A549 (cell line): ENCODE measurements at regions not wholly inside any gene's neighbourhood (a gene's known extent, or its start where the extent isn't known, plus 50 kb on each side); places are given as distances from the start of the nearest gene placed in this dataset.

Experiments
- ATAC-seq, 2 experiments: fragments of 200-7000 bp in 1 of 2; fragments of >200 bp in 1 of 2; cut with Nextera tagmentation in 1 of 2; cut with Tn5 transposase in 1 of 2; 3 replicates each; pipeline versions ENCODE4 v1.8.0 to v1.9.1; 2018 to 2020; ENCODE audit warnings: mild to moderate bottlenecking in 1 of 2, moderate library complexity in 1 of 2
- CTCF ChIA-PET: fragments of 300-600 bp; sonication (Branson Sonifier 250); formaldehyde crosslinking; extraction: SDS; loops from one replicate; lab custom pipeline; 2021; ENCODE audit warnings: antibody characterized with exemption, inconsistent platforms; lab: Yijun Ruan, JAX
- POLR2A ChIA-PET: fragments of 350-600 bp; formaldehyde crosslinking; extraction: SDS; loops from one replicate; lab custom pipeline; 2021; ENCODE audit warnings: antibody characterized with exemption, inconsistent platforms; lab: Yijun Ruan, JAX
- DNase-seq, 2 experiments: peaks; one replicate each; pipeline versions ENCODE4 v3.0.0 to v3.0.0-alpha.2; 2011 to 2016; ENCODE audit warnings: low read depth in 1 of 2, low spot score in 1 of 2
- FAIRE-seq: peaks from 2 replicates; lab custom pipeline; 2011; peaks lifted over from hg19 to GRCh38; lab: Jason Lieb, UNC
- H3K27ac ChIP-seq, 2 experiments: fragments of >200 bp; sonication (Bioruptor Twin); formaldehyde crosslinking; 3 replicates each; pipeline ENCODE4 v1.5.1; 2016 to 2017
- H3K4me1 ChIP-seq: fragments of >200 bp; sonication (Bioruptor Twin); formaldehyde crosslinking; 3 replicates; pipeline ENCODE4 v1.6.1; 2016
- H3K4me2 ChIP-seq: fragments of >200 bp; sonication (Bioruptor Twin); formaldehyde crosslinking; 3 replicates; pipeline ENCODE4 v1.6.1; 2016
- H3K4me3 ChIP-seq: fragments of >200 bp; sonication (Bioruptor Twin); formaldehyde crosslinking; 3 replicates; pipeline ENCODE4 v1.5.1; 2016
- H3K9me3 ChIP-seq: fragments of >200 bp; sonication (Bioruptor Twin); formaldehyde crosslinking; 3 replicates; pipeline ENCODE4 v1.6.1; 2016
- ATOH8 ChIP-seq: fragments of 250-450 bp; sonication (Bioruptor Pico); IDR thresholded peaks from 2 replicates; pipeline ENCODE4 v1.5.0; 2020; ENCODE audit warnings: low read depth, mild to moderate bottlenecking, moderate library complexity
- BCL3 ChIP-seq: fragments of >200 bp; sonication (Bioruptor Twin); formaldehyde crosslinking; IDR thresholded peaks from 3 replicates; pipeline ENCODE4 v1.6.1; 2016
- CBX8 ChIP-seq: fragments of 200-600 bp; sonication (generic); IDR thresholded peaks from 2 replicates; pipeline ENCODE4 v1.6.1; 2016
- CHD4 ChIP-seq: fragments of 200-600 bp; sonication (generic); IDR thresholded peaks from 2 replicates; pipeline ENCODE4 v1.6.1; 2016; ENCODE audit warnings: antibody characterized with exemption, mild to moderate bottlenecking, borderline replicate concordance
- CTCF ChIP-seq: fragments of >200 bp; sonication (Bioruptor Twin); formaldehyde crosslinking; IDR thresholded peaks from 3 replicates; pipeline ENCODE4 v1.5.1; 2016
- EHMT2 ChIP-seq: fragments of 200-600 bp; sonication (generic); IDR thresholded peaks from 2 replicates; pipeline ENCODE4 v1.6.1; 2016; ENCODE audit warnings: antibody characterized with exemption, low read depth, mild to moderate bottlenecking, moderate library complexity
- ELK1 ChIP-seq: fragments of 150-350 bp; IDR thresholded peaks from 2 replicates; pipeline ENCODE4 v1.6.1; 2014; ENCODE audit warnings: low read depth, mild to moderate bottlenecking, low read length
- FOSL2 ChIP-seq, 2 experiments: fragments of 450-650 bp in 1 of 2; fragments of >200 bp in 1 of 2; sonication (Bioruptor Twin) in 1 of 2; formaldehyde crosslinking; IDR thresholded peaks; 2 replicates each; pipeline versions ENCODE4 v1.5.0 to v1.6.1; 2016 to 2020; ENCODE audit warnings: mild to moderate bottlenecking in 1 of 2, moderate library complexity in 1 of 2
- HOXB13 ChIP-seq: fragments of 250-450 bp; sonication (Bioruptor Pico); IDR thresholded peaks from 2 replicates; pipeline ENCODE4 v1.5.0; 2020; ENCODE audit warnings: low read depth, mild to moderate bottlenecking, moderate library complexity
- JUNB ChIP-seq: fragments of >200 bp; sonication (Bioruptor Twin); formaldehyde crosslinking; IDR thresholded peaks from 2 replicates; pipeline ENCODE4 v1.6.1; 2016
- MAX ChIP-seq: IDR thresholded peaks from 2 replicates; pipeline ENCODE4 v1.6.1; 2012
- MYC ChIP-seq: IDR thresholded peaks from 2 replicates; pipeline ENCODE4 v1.6.1; 2012; ENCODE audit warnings: mild to moderate bottlenecking, inconsistent platforms, low read length, improper control_type of control experiment, borderline replicate concordance
- NFE2L2 ChIP-seq: fragments of 150-350 bp; conservative IDR thresholded peaks from 2 replicates; pipeline ENCODE4 v1.6.1; 2014; ENCODE audit warnings: low read length
- NR3C1 ChIP-seq: fragments of >200 bp; sonication (Bioruptor Twin); formaldehyde crosslinking; IDR thresholded peaks from 3 replicates; pipeline ENCODE4 v1.6.1; 2017
- PBX3 ChIP-seq: IDR thresholded peaks from 2 replicates; pipeline ENCODE4 v1.6.1; 2012
- RCOR1 ChIP-seq: fragments of 150-350 bp; IDR thresholded peaks from 2 replicates; pipeline ENCODE4 v1.6.1; 2014; ENCODE audit warnings: antibody characterized with exemption, low read length, low read depth
- REST ChIP-seq: fragments of 200-600 bp; sonication (generic); IDR thresholded peaks from 2 replicates; pipeline ENCODE4 v1.6.1; 2016; ENCODE audit warnings: antibody characterized with exemption, mild to moderate bottlenecking, moderate library complexity
- TFCP2L1 ChIP-seq: fragments of 250-450 bp; sonication (Bioruptor Pico); IDR thresholded peaks from 2 replicates; pipeline ENCODE4 v1.5.0; 2021; ENCODE audit warnings: mild to moderate bottlenecking
- USF2 ChIP-seq: fragments of 450-650 bp; IDR thresholded peaks from 2 replicates; pipeline ENCODE4 v1.6.1; 2014; ENCODE audit warnings: antibody characterized with exemption
- WGBS: methylation state at CpG from one replicate; pipeline ENCODE4 v1.1.6; 2017; ENCODE audit errors: missing lambda C conversion rate; 5-methylcytosine and 5-hydroxymethylcytosine counted together

- H3K4me1 ChIP-seq = no peaks in the 10 kb centered on the region
- H3K27ac ChIP-seq = no peak overlapping the region
- H3K4me3 ChIP-seq = no peak overlapping the region
- ChIA-PET POLR2A (no interaction called here), CTCF (no interaction called here)
- no peak overlapping the region for H3K4me2 ChIP-seq
- WGBS = 15% methylated on average over 9 of the region's 9 CpGs
- TF ChIP-seq MAX (no peak), REST (no peak), ELK1 (no peak), BCL3 (no peak), MYC (no peak), CTCF (no peak), PBX3 (no peak), CHD4 (no peak), FOSL2 (IDR thresholded peaks at IDR 0.05) (no peak), FOSL2 (CRISPR knock-in tag; IDR thresholded peaks at IDR 0.05) (no peak), CBX8 (no peak), USF2 (no peak), RCOR1 (no peak), HOXB13 (CRISPR knock-in tag) (no peak), NR3C1 (no peak), EHMT2 (no peak), NFE2L2 (no peak), JUNB (no peak), ATOH8 (no peak), TFCP2L1 (CRISPR knock-in tag) (no peak)
- ATAC-seq (no peak), DNase-seq (no peak), FAIRE-seq (no peak)
- no peaks in the 10 kb centered on the region for H3K9me3 ChIP-seq
Observed at GRCh38 chr5:2588850-2589501, 162.5 kb downstream of the IRX2 start.
